ENCODE measurements at regions not wholly inside any gene's neighbourhood (a gene's known extent, or its start where the extent isn't known, plus 50 kb on each side); places are given as distances from the start of the nearest gene placed in this dataset.

- no peak overlapping the region for H3K27ac ChIP-seq
- TF ChIP-seq ZFX (IDR thresholded peaks at IDR 0.05) (no peak), CTCF (conservative IDR thresholded peaks at IDR 0.05) (no peak)
Observed at GRCh38 chr16:59330019-59330670, 596.0 kb upstream of the GOT2 start.

GRCh38 chr16:59328961-59329360 is 594.8 kb upstream of the GOT2 start:
- no peak for TF ChIP-seq CTCF (conservative IDR thresholded peaks at IDR 0.05)
- TF ChIP-seq ZFX (IDR thresholded peaks at IDR 0.05): no peak
- H3K27ac ChIP-seq: no peak overlapping the region

GRCh38 chr16:59327894-59328293 is 593.8 kb upstream of the GOT2 start:
- no peak overlapping the region for H3K27ac ChIP-seq
- TF ChIP-seq ZFX (IDR thresholded peaks at IDR 0.05) (no peak), CTCF (conservative IDR thresholded peaks at IDR 0.05) (no peak)

GRCh38 chr16:59326955-59327354 is 592.8 kb upstream of the GOT2 start:
- H3K27ac ChIP-seq: no peak overlapping the region
- TF ChIP-seq CTCF (conservative IDR thresholded peaks at IDR 0.05): no peak
- TF ChIP-seq ZFX (IDR thresholded peaks at IDR 0.05): no peak

- no peak for TF ChIP-seq CTCF (conservative IDR thresholded peaks at IDR 0.05)
- no peak for TF ChIP-seq ZFX (IDR thresholded peaks at IDR 0.05)
- no peak overlapping the region for H3K27ac ChIP-seq
Observed at GRCh38 chr16:59324462-59324861, 590.3 kb upstream of the GOT2 start.

GRCh38 chr16:59320657-59321056 is 586.5 kb upstream of the GOT2 start:
- H3K27ac ChIP-seq: no peak overlapping the region
- no peak for TF ChIP-seq ZFX (IDR thresholded peaks at IDR 0.05)
- TF ChIP-seq CTCF (conservative IDR thresholded peaks at IDR 0.05): no peak

GRCh38 chr16:59319871-59320270 is 585.8 kb upstream of the GOT2 start:
- no peak for TF ChIP-seq ZFX (IDR thresholded peaks at IDR 0.05)
- no peak for TF ChIP-seq CTCF (conservative IDR thresholded peaks at IDR 0.05)

More at GRCh38 chr16:59319871-59320270, 585.8 kb upstream of the GOT2 start:
- H3K27ac ChIP-seq: no peak overlapping the region
